ENCODE measurements at regions not wholly inside any gene's neighbourhood (a gene's known extent, or its start where the extent isn't known, plus 50 kb on each side); places are given as distances from the start of the nearest gene placed in this dataset.

DNA sequence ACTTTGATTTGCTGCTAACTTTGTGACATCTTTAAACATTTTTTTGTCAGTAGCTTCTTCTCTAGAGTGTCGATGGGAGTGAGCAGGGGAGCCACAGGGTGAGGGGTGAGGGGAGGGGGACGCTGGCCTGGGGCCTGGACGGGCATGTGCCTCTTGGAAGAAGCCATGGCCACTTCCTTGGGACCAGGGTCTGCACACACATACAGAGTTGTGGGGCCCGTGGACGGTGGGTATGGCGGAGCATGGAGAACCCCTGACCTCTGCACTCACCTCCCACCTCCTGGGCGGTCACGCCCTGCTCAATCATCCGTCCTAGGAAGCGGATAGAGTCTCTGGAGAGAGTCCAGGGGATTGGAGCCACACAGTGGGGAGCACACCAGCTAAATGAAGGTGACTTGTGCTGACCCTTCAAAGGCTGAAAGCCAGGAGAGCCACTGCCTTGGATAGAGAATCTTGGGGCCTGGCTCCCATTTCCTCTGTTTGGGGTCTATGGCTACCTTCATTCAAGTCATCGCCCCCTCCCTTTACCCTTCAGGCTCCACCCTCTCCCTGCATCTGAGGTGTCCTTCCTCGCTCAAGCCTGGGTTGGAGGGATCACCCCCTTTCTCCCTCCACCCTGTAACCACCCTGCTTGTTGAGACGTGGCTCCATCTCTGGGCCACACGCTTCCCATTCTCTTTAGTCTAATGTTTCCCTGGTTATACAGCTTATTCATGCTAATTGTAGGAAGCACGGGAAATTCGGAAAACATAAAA is 63.9 kb upstream of the HAAO start:
- TF ChIP-seq, protein P1, sequence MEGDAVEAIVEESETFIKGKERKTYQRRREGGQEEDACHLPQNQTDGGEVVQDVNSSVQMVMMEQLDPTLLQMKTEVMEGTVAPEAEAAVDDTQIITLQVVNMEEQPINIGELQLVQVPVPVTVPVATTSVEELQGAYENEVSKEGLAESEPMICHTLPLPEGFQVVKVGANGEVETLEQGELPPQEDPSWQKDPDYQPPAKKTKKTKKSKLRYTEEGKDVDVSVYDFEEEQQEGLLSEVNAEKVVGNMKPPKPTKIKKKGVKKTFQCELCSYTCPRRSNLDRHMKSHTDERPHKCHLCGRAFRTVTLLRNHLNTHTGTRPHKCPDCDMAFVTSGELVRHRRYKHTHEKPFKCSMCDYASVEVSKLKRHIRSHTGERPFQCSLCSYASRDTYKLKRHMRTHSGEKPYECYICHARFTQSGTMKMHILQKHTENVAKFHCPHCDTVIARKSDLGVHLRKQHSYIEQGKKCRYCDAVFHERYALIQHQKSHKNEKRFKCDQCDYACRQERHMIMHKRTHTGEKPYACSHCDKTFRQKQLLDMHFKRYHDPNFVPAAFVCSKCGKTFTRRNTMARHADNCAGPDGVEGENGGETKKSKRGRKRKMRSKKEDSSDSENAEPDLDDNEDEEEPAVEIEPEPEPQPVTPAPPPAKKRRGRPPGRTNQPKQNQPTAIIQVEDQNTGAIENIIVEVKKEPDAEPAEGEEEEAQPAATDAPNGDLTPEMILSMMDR (IDR thresholded peaks at IDR 0.05 in 4 of 5, conservative IDR thresholded peaks at IDR 0.05 in 1 of 5) = no peak
- TF ChIP-seq POLR2A (IDR thresholded peaks at IDR 0.05) = no peak

Measured in gastrocnemius medialis (tissue), 4 donors.